CD4-positive, alpha-beta T cell treated with Interleukin-2 at 100 ng/mL for 4 hours (primary cell): ENCODE measurements at regions not wholly inside any gene's neighbourhood (a gene's known extent, or its start where the extent isn't known, plus 50 kb on each side); places are given as distances from the start of the nearest gene placed in this dataset.

Experiments used
- DNase-seq: peaks from one replicate; pipeline ENCODE4 v3.0.0-alpha.2; 2020; ENCODE audit warnings: low spot score

DNA sequence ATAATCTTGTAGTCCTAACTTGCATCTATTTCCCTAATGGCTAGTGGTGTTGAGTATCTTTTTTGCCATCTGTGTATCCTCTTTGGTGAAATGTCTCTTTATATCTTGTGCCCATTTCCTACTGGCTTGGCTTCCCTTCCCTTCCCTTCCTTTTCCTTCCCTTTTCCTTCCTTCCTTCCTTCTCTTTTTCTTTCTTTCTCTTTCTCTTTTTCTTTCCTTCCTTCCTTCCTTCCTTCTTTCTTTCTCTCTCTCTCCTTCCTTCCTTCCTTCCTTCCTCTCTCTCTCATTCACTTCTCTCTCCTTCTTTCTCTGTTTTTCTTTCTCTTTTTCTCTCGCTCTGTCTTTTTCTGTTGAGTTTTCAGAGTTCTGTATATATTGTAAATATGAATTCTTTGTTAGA is 61.5 kb upstream of the SLC4A4 start:
- DNase-seq = no peak

- DNase-seq = no peak
These were observed 55.1 kb upstream of the SLC4A4 start for GRCh38 chr4:71283642-71284257.

- DNase-seq = no peak
These were observed 51.5 kb upstream of the SLC4A4 start for GRCh38 chr4:71287305-71287704.

DNA sequence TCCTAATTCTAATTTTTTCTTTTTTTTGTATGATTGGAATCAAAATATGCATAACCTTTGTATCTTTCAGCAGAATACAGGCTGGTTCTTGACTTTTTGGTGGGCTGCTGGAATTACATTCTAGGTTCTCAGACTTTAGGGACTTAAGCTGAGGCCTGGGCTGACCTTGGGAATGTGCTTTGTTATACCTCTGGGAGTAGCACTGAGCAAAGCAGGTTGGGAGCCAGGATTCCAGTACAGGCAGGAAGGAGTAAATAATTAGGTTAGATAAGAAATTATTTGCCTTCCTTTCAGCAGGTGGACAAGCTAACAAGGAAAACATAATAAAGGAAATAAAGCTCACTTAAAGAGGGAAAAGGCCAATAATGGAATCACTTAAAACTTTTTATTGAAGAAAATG is 49.9 kb upstream of the SLC4A4 start:
- DNase-seq = no peak
